GM10266 (cell line): ENCODE measurements at regions not wholly inside any gene's neighbourhood (a gene's known extent, or its start where the extent isn't known, plus 50 kb on each side); places are given as distances from the start of the nearest gene placed in this dataset.

Experiments used
- DNase-seq: peaks from one replicate; pipeline ENCODE4 v3.0.0; 2012; ENCODE audit errors: extremely low spot score
- TF ChIP-seq, protein P1 (sequence below): IDR thresholded peaks from 2 replicates; pipeline ENCODE4 v1.5.1; 2012; ENCODE audit warnings: mild to moderate bottlenecking, low read depth; ENCODE audit not compliant: control insufficient read depth, insufficient read depth; ENCODE audit errors: missing control alignments

DNA sequence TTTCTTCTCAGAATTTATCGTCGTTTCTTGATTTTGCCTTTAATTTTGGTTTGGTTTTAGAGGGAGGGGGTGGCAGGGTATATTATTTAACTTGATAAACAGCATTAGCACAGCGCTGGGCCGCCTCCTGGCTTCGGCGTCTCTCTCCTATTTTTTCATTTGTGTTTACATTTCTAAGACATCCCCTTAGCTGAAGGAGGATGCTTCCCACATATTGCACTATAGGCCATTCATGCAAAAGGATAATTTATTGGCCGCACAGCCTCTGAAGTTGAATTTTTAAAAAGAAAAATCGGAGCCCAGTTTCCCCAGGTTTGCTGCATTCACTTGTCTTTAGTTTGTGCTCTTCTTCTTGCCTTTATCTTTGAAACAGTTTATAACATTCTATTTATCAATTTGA is 497.4 kb upstream of the ZFHX3 start:
- TF ChIP-seq, protein P1, sequence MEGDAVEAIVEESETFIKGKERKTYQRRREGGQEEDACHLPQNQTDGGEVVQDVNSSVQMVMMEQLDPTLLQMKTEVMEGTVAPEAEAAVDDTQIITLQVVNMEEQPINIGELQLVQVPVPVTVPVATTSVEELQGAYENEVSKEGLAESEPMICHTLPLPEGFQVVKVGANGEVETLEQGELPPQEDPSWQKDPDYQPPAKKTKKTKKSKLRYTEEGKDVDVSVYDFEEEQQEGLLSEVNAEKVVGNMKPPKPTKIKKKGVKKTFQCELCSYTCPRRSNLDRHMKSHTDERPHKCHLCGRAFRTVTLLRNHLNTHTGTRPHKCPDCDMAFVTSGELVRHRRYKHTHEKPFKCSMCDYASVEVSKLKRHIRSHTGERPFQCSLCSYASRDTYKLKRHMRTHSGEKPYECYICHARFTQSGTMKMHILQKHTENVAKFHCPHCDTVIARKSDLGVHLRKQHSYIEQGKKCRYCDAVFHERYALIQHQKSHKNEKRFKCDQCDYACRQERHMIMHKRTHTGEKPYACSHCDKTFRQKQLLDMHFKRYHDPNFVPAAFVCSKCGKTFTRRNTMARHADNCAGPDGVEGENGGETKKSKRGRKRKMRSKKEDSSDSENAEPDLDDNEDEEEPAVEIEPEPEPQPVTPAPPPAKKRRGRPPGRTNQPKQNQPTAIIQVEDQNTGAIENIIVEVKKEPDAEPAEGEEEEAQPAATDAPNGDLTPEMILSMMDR, result no peak

DNA sequence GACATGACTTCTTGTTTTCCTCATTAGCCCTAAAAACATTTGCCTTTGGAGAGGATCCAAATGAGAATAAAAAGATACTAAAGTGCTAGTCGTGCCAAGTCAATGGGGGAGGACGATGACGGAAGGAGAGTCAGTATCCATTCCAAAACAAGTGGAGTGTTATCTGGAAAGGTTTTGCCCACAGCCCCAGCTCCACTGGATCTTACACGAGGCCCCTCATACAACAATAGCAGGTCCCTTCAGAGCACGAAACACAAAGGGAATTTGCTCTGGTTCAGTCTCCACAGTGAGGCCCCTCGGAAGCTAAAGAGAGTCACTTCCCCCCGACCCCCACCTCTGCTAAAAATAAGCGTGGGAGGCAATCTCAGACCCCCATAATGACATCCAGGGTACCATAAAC is 496.9 kb upstream of the ZFHX3 start:
- TF ChIP-seq, protein P1, result no peak
- no peak for DNase-seq

More for the DNA sequence above, 497.4 kb upstream of the ZFHX3 start:
- no peak for DNase-seq

DNA sequence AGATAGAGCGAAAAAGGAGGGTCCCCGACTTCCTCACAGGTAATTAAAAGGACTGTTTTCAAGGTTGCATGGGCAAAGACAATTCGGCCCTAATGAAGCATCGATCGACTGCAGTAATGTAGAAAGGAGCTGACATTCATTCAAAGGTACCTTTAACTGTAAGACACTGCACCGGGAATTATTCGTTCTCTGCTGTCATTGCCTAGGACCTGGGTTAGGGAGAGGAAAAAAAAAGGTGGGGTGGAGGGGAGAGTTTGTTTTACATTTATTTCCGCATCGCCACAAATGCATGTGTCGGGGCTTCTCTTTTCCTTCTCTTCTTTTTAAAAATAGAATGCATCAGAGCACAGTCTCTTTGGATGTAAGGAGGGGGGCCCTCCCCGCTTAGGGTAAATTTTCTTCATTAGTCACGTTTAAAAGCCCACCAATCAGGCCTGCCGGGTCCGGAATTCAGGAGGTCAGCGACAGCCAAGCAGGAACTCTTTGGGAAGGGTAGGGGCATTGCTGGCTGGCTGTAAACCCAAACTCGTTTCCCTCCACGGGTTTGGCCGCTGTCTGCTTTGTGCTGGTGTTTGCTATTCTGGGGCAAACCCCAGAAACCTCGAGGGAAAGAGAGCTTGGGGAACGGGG is 496.2 kb upstream of the ZFHX3 start:
- TF ChIP-seq, protein P1, result no peak
- no peak for DNase-seq

DNA sequence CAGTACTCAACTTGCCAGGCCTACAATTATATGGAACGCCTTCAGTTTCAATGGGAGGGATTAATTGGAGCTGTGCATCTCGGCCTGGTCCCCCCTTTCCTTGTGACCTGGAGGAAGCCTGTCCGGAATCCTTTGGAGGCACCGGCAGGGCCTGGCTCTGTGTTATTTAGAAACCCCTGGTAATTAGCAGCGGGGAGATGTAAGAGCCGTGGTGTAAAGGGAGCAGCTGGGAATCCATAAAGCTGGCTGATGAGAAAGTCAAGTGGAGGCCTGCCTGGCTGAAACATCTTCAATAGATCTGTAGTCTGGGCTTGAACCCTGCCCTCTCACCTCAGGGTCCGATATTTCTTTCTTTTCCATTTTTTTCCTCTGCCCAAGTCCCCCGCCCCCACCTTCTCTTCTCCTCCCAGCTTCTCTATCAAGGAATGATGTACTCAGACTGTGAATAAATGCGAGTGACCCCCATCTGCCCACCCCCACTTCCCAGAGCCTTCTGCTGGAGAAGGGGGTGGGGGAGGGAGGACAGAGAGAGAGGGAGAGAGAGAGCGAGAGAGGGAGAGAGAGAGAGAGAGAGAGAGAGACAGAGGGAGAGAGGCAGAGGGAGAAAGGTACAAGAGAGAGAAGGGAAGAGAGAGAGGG is 495.5 kb upstream of the ZFHX3 start:
- DNase-seq, result no peak
- TF ChIP-seq, protein P1, result no peak

DNA sequence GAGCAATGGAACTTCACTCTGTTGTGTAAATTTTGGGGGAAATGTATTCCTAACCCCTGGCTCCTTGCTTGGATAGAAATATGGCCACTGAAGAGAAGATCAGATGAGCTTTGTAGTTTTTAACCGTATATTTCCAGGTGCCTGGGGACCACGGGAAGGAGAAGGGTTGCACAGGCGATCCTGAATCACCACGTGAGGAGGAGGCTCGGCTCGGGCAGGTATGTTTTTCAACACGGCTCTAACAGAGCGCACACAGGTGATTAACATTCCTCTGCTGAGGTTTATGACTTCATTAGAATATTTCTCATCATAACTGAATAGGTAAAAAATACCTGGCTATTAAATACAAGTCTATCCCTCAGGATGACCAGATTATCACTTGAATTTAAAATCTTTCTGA is 495.0 kb upstream of the ZFHX3 start:
- TF ChIP-seq, protein P1, result no peak
- DNase-seq, result no peak

DNA sequence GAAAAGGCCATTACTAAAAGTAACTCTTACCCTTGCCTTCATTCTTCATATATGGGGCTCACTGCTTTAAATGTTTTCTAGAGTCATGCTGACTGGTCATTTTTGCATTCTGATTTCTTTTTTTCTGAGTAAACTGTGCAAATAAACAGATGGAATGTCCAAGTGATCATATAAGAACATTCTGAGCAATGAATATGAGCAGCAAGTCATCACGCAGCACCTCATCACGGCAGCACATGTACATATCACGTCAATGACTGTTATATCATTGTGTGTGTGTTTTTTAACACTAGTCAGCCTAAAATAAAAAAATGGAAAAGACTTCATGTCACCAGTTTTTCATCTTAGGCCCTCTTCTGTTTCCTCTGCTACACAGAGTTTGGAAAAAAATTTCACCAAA is 490.0 kb upstream of the ZFHX3 start:
- TF ChIP-seq, protein P1, result no peak
- DNase-seq, result no peak

DNA sequence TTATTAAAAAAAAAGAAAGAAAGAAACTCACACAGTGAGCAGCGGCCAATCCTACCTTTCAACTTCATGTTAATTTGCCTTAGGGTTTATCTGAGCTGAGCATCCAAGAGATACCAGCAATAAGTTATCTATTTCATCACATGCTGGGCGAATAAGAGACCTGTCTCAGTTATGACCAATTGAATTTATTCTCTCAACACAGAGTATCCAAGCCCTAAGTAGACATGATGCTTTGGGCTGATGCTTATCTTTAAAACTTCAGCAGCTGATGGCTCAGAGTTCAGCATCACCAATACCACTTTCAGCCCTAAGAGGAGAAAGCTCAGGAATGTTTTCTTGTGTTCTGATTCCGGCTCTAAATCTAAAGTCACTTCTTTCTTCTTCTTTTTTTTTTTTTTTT is 489.0 kb upstream of the ZFHX3 start:
- no peak for DNase-seq
- TF ChIP-seq, protein P1, result no peak
